Testis (tissue), 2 donors: ENCODE measurements at regions not wholly inside any gene's neighbourhood (a gene's known extent, or its start where the extent isn't known, plus 50 kb on each side); places are given as distances from the start of the nearest gene placed in this dataset.

ENCODE experiments used
- POLR2A ChIP-seq: fragments of 450-650 bp; IDR thresholded peaks from one replicate; pipeline ENCODE4 v1.6.1; 2017; ENCODE audit warnings: antibody characterized with exemption, mild to moderate bottlenecking, moderate library complexity
- TF ChIP-seq, protein P1 (sequence below), 3 experiments: fragments of 450-650 bp in 2 of 3; fragments of 200-600 bp in 1 of 3; sonication (generic) in 1 of 3; IDR thresholded peaks; one replicate each; pipeline ENCODE4 v1.5.1; 2016 to 2019; ENCODE audit warnings: antibody characterized with exemption in 3 of 3, mild to moderate bottlenecking in 2 of 3, moderate library complexity in 1 of 3

DNA sequence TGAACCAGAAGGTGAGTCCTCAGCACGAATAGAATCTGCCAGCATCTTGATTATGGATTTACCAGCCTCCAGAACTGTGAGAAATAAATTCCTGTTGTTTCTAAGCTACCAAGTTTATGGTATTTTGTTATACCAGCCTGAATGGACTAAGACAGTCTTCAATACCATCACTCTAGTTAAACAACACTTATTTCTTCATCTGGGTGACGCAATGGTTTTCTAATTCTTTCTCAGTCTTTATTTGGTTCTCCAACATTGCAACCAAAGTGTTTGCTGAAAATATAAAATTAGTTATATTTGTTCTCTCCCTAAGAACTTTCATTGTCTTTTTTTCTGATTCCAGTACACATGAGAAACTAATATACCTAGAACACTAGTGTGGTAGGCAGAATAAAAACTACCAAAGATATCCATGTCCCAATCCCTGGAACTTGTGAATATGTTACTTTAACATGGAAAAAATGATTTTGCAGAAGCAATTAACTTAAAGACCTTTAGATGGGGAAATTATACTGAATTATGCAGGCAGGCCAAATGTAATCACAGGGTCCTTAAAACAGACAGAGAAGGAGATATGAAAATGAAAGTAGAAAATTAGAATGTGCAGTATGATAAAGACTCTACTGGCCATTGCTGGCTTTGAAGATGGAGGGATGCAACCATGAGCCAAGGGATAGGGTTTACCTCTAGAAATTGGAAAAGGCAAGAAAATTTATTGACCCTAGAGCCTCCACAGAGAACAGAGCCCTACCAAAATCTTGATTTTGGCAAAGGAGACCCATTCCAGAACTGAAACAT lies 1115.1 kb downstream of the PLA2G4A start:
- TF ChIP-seq, protein P1, sequence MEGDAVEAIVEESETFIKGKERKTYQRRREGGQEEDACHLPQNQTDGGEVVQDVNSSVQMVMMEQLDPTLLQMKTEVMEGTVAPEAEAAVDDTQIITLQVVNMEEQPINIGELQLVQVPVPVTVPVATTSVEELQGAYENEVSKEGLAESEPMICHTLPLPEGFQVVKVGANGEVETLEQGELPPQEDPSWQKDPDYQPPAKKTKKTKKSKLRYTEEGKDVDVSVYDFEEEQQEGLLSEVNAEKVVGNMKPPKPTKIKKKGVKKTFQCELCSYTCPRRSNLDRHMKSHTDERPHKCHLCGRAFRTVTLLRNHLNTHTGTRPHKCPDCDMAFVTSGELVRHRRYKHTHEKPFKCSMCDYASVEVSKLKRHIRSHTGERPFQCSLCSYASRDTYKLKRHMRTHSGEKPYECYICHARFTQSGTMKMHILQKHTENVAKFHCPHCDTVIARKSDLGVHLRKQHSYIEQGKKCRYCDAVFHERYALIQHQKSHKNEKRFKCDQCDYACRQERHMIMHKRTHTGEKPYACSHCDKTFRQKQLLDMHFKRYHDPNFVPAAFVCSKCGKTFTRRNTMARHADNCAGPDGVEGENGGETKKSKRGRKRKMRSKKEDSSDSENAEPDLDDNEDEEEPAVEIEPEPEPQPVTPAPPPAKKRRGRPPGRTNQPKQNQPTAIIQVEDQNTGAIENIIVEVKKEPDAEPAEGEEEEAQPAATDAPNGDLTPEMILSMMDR (IDR thresholded peaks at IDR 0.05): no peak
- no peak for TF ChIP-seq POLR2A
